ENCODE measurements at regions not wholly inside any gene's neighbourhood (a gene's known extent, or its start where the extent isn't known, plus 50 kb on each side); places are given as distances from the start of the nearest gene placed in this dataset.

DNA sequence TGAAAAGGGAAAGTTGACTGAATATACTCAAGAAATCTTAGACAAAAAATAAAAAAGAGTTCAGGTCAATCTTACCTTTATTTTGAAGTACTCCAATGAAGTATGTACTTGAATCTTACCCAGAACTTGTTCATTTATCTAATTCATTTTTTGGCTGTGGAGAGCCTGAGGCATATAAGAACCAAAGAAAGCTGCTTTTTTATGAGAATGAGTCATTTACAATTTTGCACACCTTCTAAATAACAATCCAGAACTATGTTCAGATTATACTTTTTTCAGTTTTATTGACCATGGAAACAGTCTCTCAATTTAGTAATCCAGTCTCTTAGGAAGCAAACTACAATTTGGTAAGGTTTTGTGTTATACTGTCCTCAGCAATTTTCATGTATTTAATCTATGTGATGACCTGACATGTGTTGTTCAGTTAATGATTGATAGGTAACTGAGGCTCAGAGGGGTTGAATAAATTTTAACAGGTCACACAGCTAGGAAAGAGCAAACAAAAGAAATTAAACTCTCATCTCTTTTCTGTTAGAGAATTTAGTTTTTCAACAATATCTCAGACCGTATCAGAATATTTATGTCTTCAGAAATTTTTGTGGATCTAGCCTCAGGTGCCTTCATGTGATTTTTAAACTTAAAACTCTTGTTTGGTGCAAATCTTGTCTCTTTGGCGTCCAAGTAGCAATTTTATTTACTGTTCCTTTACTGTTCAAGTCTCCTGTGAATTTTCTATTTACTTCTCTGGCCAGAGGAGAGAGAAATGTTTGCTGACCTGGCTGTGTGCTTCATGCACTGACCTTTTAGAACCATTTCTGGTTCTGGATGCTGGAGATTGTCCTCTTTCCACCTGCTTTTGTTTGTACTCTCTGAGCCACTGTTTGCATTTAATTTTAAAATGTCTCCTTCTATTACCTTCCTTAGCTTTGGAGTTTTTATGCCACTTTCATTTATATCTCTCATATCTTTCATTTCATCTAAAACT lies 1453.4 kb downstream of the STIM2 start:
- Histone ChIP-seq H3K27ac (ENCODE audit: low read depth in 2 of 2, low read length in 2 of 2) (no peak overlapping the region), H3K9ac (ENCODE audit: low read depth in 1 of 2, low read length in 2 of 2) (no peak overlapping the region), H3K36me3 (ENCODE audit: control insufficient read depth in 2 of 2, insufficient read depth in 2 of 2, low read length in 2 of 2) (no peaks in the 10 kb centered on the region), H3K4me1 (ENCODE audit: control insufficient read depth in 2 of 2, insufficient read depth in 2 of 2, low read length in 2 of 2) (no peaks in the 10 kb centered on the region), H3K9me3 (ENCODE audit: control insufficient read depth in 2 of 2, low read length in 2 of 2) (no peaks in the 10 kb centered on the region), H3K27me3 (ENCODE audit: control insufficient read depth in 2 of 2, insufficient read depth in 2 of 2, low read length in 2 of 2) (no peaks in the 10 kb centered on the region), H3K4me3 (ENCODE audit: low read length in 2 of 2) (no peak overlapping the region)

DNA sequence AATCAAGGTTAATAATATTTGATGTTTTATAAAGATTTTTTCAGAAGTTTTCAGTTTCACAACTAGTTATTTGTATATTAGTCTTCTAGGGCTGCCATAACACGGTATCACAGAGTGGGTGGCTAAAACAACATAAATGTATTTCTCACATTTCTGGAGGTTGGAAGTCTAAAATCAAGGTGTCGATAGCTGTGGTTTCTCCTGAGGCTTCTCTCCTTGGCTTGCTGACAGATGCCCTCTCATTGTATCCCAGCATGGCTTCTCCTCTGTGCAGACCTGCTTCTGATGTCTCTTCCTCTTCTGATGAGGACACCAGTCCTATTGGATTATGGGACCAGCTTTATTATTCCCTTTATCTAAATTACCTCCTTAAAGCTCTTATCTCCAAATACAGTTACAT lies 1456.6 kb downstream of the STIM2 start:
- Histone ChIP-seq H3K36me3 (ENCODE audit: control insufficient read depth in 2 of 2, insufficient read depth in 2 of 2, low read length in 2 of 2) (no peaks in the 10 kb centered on the region), H3K9ac (ENCODE audit: low read depth in 1 of 2, low read length in 2 of 2) (no peak overlapping the region), H3K27me3 (ENCODE audit: control insufficient read depth in 2 of 2, insufficient read depth in 2 of 2, low read length in 2 of 2) (no peaks in the 10 kb centered on the region)

DNA sequence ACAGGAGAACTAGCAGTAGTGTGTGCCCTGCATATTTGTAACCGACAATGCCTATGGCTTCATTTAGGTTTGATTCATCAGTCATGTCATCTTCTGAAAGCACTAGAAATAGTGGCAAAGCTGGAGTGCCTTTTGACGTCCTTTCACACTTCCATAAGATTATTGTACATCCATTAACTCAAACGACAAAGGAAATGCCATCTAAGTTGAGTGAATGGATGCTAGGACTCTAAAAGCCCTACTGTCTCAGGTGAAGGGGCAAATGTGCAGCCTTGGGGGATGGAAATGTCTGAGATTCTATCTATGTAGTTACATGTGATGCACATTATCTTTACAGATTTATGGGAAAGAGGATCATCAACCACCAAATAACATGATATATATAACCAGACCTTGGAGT lies 1473.6 kb downstream of the STIM2 start:
- Histone ChIP-seq H3K27ac (ENCODE audit: low read depth in 2 of 2, low read length in 2 of 2) (no peak overlapping the region), H3K27me3 (ENCODE audit: control insufficient read depth in 2 of 2, insufficient read depth in 2 of 2, low read length in 2 of 2) (no peaks in the 10 kb centered on the region), H3K4me3 (ENCODE audit: low read length in 2 of 2) (no peak overlapping the region), H3K36me3 (ENCODE audit: control insufficient read depth in 2 of 2, insufficient read depth in 2 of 2, low read length in 2 of 2) (no peaks in the 10 kb centered on the region), H3K9me3 (ENCODE audit: control insufficient read depth in 2 of 2, low read length in 2 of 2) (no peaks in the 10 kb centered on the region), H3K4me1 (ENCODE audit: control insufficient read depth in 2 of 2, insufficient read depth in 2 of 2, low read length in 2 of 2) (no peaks in the 10 kb centered on the region), H3K9ac (ENCODE audit: low read depth in 1 of 2, low read length in 2 of 2) (no peak overlapping the region)

More for the DNA sequence above, 1456.6 kb downstream of the STIM2 start:
- Histone ChIP-seq H3K27ac (ENCODE audit: low read depth in 2 of 2, low read length in 2 of 2) (no peak overlapping the region), H3K9me3 (ENCODE audit: control insufficient read depth in 2 of 2, low read length in 2 of 2) (no peaks in the 10 kb centered on the region), H3K4me3 (ENCODE audit: low read length in 2 of 2) (no peak overlapping the region), H3K4me1 (ENCODE audit: control insufficient read depth in 2 of 2, insufficient read depth in 2 of 2, low read length in 2 of 2) (no peaks in the 10 kb centered on the region)

DNA sequence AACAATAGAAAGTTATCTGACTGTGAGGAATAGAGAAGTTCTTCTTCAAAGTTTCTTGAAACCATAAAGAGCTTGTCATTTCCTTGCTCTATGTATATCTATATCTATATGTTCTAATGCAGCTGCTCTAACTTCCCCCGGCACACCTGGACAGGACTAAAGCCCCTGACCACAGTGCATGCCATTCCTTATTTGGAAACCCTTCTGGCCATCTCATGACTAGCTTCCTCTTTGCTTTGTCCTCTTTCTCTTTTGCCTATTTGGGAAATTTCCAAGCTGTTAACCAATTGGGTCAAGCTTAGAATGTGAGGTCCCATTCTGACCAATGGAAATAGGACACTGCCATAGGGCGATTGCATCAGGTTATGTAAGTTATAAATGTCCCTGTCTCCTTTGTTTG lies 1481.1 kb downstream of the STIM2 start:
- H3K4me1 ChIP-seq (ENCODE audit: control insufficient read depth in 2 of 2, insufficient read depth in 2 of 2, low read length in 2 of 2) = no peaks in the 10 kb centered on the region
- no peak overlapping the region for H3K27ac ChIP-seq (ENCODE audit: low read depth in 2 of 2, low read length in 2 of 2)
- H3K27me3 ChIP-seq (ENCODE audit: control insufficient read depth in 2 of 2, insufficient read depth in 2 of 2, low read length in 2 of 2) = no peaks in the 10 kb centered on the region
- H3K4me3 ChIP-seq (ENCODE audit: low read length in 2 of 2) = no peak overlapping the region
- H3K36me3 ChIP-seq (ENCODE audit: control insufficient read depth in 2 of 2, insufficient read depth in 2 of 2, low read length in 2 of 2) = no peaks in the 10 kb centered on the region
- H3K9ac ChIP-seq (ENCODE audit: low read depth in 1 of 2, low read length in 2 of 2) = no peak overlapping the region
- no peaks in the 10 kb centered on the region for H3K9me3 ChIP-seq (ENCODE audit: control insufficient read depth in 2 of 2, low read length in 2 of 2)

DNA sequence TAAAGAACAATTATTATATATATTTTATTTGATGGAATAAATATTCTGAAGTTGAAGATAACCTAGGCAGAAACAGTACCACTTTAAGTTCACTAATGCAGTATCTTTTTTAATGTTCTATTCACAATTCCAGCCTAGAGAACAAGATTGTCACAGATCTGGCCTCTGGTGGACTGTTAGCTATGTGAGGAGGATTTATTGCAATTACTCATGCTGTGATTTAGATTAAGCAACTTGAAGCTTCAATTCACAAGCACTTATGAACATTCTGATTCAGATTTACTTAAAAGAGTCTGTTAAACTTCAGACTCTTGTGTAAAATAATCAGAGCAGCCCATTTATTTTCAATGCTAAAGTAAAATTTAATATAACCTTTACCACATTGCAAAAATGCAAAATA lies 1489.8 kb downstream of the STIM2 start:
- H3K27me3 ChIP-seq (ENCODE audit: control insufficient read depth in 2 of 2, insufficient read depth in 2 of 2, low read length in 2 of 2) = no peaks in the 10 kb centered on the region
- H3K9me3 ChIP-seq (ENCODE audit: control insufficient read depth in 2 of 2, low read length in 2 of 2) = no peaks in the 10 kb centered on the region
- no peak overlapping the region for H3K9ac ChIP-seq (ENCODE audit: low read depth in 1 of 2, low read length in 2 of 2)
- H3K36me3 ChIP-seq (ENCODE audit: control insufficient read depth in 2 of 2, insufficient read depth in 2 of 2, low read length in 2 of 2) = no peaks in the 10 kb centered on the region
- H3K27ac ChIP-seq (ENCODE audit: low read depth in 2 of 2, low read length in 2 of 2) = no peak overlapping the region
- no peak overlapping the region for H3K4me3 ChIP-seq (ENCODE audit: low read length in 2 of 2)
- no peaks in the 10 kb centered on the region for H3K4me1 ChIP-seq (ENCODE audit: control insufficient read depth in 2 of 2, insufficient read depth in 2 of 2, low read length in 2 of 2)

DNA sequence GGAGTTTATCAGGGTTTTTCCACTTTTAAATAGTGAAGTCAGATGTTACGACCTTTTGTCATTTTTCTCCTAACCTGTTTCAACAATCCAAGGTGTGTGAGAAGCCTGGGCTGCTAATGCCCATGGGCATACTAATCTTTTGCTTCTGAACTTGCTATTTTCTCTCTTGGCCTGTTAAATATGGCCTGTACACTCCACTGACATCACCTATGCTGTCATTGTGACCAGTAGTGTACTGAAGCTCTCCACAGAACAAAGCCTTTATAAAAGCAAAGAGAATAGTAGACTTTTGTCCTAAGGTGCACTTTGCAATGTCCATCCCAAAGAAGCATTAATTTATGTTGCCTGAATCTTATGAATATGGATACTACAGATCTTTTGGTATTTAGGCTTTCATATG lies 1490.5 kb downstream of the STIM2 start:
- H3K36me3 ChIP-seq (ENCODE audit: control insufficient read depth in 2 of 2, insufficient read depth in 2 of 2, low read length in 2 of 2) = no peaks in the 10 kb centered on the region
- H3K9me3 ChIP-seq (ENCODE audit: control insufficient read depth in 2 of 2, low read length in 2 of 2) = no peaks in the 10 kb centered on the region
- H3K9ac ChIP-seq (ENCODE audit: low read depth in 1 of 2, low read length in 2 of 2) = no peak overlapping the region
- H3K4me3 ChIP-seq (ENCODE audit: low read length in 2 of 2) = no peak overlapping the region
- H3K27me3 ChIP-seq (ENCODE audit: control insufficient read depth in 2 of 2, insufficient read depth in 2 of 2, low read length in 2 of 2) = no peaks in the 10 kb centered on the region
- no peak overlapping the region for H3K27ac ChIP-seq (ENCODE audit: low read depth in 2 of 2, low read length in 2 of 2)
- H3K4me1 ChIP-seq (ENCODE audit: control insufficient read depth in 2 of 2, insufficient read depth in 2 of 2, low read length in 2 of 2) = no peaks in the 10 kb centered on the region

DNA sequence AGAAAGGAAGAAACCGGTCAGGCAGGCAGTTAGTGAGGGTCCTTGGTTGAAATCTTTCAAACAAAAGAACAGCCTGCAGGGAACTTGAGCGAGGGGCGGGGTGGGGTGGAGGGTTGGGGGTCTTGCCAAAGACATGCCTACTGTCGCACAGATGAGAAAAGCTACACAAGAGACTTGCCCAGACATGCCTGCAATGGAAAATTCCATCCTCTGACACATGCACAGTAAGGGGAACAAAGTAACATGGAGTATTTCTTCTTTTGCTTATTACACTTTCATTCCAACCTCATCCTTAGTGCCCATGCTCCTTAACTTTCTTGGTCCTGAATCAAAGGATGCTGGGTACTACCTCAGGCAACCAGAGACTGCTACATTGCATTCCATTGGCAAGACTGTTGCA lies 1491.2 kb downstream of the STIM2 start:
- Histone ChIP-seq H3K9ac (ENCODE audit: low read depth in 1 of 2, low read length in 2 of 2) (no peak overlapping the region), H3K27me3 (ENCODE audit: control insufficient read depth in 2 of 2, insufficient read depth in 2 of 2, low read length in 2 of 2) (no peaks in the 10 kb centered on the region), H3K9me3 (ENCODE audit: control insufficient read depth in 2 of 2, low read length in 2 of 2) (no peaks in the 10 kb centered on the region), H3K27ac (ENCODE audit: low read depth in 2 of 2, low read length in 2 of 2) (no peak overlapping the region), H3K4me3 (ENCODE audit: low read length in 2 of 2) (no peak overlapping the region), H3K36me3 (ENCODE audit: control insufficient read depth in 2 of 2, insufficient read depth in 2 of 2, low read length in 2 of 2) (no peaks in the 10 kb centered on the region), H3K4me1 (ENCODE audit: control insufficient read depth in 2 of 2, insufficient read depth in 2 of 2, low read length in 2 of 2) (no peaks in the 10 kb centered on the region)

DNA sequence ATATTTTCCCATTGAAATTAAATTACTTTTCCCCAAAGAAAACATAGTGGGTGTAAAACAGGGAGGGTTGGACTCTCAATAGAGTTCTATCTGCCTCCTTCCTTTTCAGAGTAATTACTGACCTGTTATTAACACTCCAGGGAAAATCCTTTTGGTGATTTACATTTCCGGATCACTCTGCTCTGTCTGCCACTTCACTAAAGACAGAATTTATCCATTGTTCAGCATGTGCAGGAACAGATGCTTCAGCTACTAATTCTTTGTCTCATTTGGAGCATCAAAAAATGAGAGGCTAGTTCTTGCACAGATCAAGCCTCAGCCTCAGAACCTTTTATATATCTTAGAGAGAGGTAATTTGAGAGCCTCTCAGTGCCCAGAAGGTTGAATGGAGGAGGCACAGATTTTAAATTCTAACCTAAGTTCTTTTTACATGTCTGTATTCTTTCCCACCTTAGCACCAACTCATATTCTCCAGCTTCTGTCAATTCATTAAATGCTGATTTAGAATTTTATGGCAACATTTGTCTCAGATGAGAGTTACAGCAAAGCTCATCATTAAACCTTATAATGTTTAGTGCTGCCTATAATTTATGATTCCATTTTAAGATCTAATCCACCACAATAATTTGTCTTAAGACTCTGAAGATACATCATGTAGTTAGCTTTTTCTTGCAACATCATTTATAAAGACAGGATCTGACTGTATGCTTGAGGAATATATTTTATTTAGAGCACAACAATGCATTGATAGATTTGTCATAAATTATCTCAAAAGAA lies 1494.4 kb downstream of the STIM2 start:
- no peaks in the 10 kb centered on the region for H3K9me3 ChIP-seq (ENCODE audit: control insufficient read depth in 2 of 2, low read length in 2 of 2)
- H3K4me3 ChIP-seq (ENCODE audit: low read length in 2 of 2) = no peak overlapping the region
- H3K27ac ChIP-seq (ENCODE audit: low read depth in 2 of 2, low read length in 2 of 2) = no peak overlapping the region
- no peak overlapping the region for H3K9ac ChIP-seq (ENCODE audit: low read depth in 1 of 2, low read length in 2 of 2)
- no peaks in the 10 kb centered on the region for H3K4me1 ChIP-seq (ENCODE audit: control insufficient read depth in 2 of 2, insufficient read depth in 2 of 2, low read length in 2 of 2)
- no peaks in the 10 kb centered on the region for H3K36me3 ChIP-seq (ENCODE audit: control insufficient read depth in 2 of 2, insufficient read depth in 2 of 2, low read length in 2 of 2)
- no peaks in the 10 kb centered on the region for H3K27me3 ChIP-seq (ENCODE audit: control insufficient read depth in 2 of 2, insufficient read depth in 2 of 2, low read length in 2 of 2)

DNA sequence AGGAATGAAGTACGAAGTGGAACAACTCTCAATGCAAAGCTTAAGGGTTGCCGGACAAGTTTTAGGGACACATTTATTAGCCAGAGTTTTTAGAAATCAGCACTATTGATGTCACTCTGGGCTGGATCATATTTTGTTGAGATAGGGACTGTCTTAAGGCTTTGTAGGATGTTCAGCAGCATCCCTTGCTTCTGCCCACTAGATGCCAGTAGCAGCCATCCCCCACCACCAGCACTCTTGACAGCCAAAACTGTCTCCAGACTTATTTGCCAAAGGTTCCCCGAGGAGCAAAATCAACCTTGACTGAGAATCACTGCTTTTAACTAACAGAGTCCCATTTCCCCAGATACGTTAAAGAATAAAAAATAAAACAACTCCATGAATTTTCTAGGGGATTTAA lies 1497.3 kb downstream of the STIM2 start:
- H3K9me3 ChIP-seq (ENCODE audit: control insufficient read depth in 2 of 2, low read length in 2 of 2) = no peaks in the 10 kb centered on the region
- H3K4me1 ChIP-seq (ENCODE audit: control insufficient read depth in 2 of 2, insufficient read depth in 2 of 2, low read length in 2 of 2) = no peaks in the 10 kb centered on the region
- no peaks in the 10 kb centered on the region for H3K36me3 ChIP-seq (ENCODE audit: control insufficient read depth in 2 of 2, insufficient read depth in 2 of 2, low read length in 2 of 2)
- no peak overlapping the region for H3K9ac ChIP-seq (ENCODE audit: low read depth in 1 of 2, low read length in 2 of 2)
- H3K4me3 ChIP-seq (ENCODE audit: low read length in 2 of 2) = no peak overlapping the region
- no peak overlapping the region for H3K27ac ChIP-seq (ENCODE audit: low read depth in 2 of 2, low read length in 2 of 2)
- no peaks in the 10 kb centered on the region for H3K27me3 ChIP-seq (ENCODE audit: control insufficient read depth in 2 of 2, insufficient read depth in 2 of 2, low read length in 2 of 2)

DNA sequence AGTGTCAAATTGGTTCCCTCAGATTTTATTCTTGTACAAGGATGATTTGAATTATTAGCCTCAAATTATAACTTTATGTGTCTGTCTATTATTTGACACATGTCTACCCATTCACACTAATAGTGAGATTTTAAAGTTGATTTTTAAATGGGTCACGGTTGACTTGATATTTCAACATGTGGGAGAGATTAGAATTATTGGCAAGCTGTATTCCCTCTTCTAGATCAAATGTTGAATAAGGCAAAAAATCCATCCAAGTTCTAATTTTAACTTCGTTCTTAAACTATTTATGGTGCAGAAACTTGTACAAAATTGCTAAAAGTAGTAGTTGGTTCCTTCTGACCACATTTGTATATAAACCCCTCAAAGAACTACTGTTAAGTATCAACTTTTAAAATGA lies 1498.0 kb downstream of the STIM2 start:
- Histone ChIP-seq H3K4me3 (ENCODE audit: low read length in 2 of 2) (no peak overlapping the region), H3K27ac (ENCODE audit: low read depth in 2 of 2, low read length in 2 of 2) (no peak overlapping the region), H3K9ac (ENCODE audit: low read depth in 1 of 2, low read length in 2 of 2) (no peak overlapping the region), H3K27me3 (ENCODE audit: control insufficient read depth in 2 of 2, insufficient read depth in 2 of 2, low read length in 2 of 2) (no peaks in the 10 kb centered on the region), H3K36me3 (ENCODE audit: control insufficient read depth in 2 of 2, insufficient read depth in 2 of 2, low read length in 2 of 2) (no peaks in the 10 kb centered on the region), H3K4me1 (ENCODE audit: control insufficient read depth in 2 of 2, insufficient read depth in 2 of 2, low read length in 2 of 2) (no peaks in the 10 kb centered on the region), H3K9me3 (ENCODE audit: control insufficient read depth in 2 of 2, low read length in 2 of 2) (no peaks in the 10 kb centered on the region)

Data from mucosa of rectum (tissue), 2 donors.